ENCODE measurements at regions not wholly inside any gene's neighbourhood (a gene's known extent, or its start where the extent isn't known, plus 50 kb on each side); places are given as distances from the start of the nearest gene placed in this dataset.

- TF ChIP-seq, protein P1, sequence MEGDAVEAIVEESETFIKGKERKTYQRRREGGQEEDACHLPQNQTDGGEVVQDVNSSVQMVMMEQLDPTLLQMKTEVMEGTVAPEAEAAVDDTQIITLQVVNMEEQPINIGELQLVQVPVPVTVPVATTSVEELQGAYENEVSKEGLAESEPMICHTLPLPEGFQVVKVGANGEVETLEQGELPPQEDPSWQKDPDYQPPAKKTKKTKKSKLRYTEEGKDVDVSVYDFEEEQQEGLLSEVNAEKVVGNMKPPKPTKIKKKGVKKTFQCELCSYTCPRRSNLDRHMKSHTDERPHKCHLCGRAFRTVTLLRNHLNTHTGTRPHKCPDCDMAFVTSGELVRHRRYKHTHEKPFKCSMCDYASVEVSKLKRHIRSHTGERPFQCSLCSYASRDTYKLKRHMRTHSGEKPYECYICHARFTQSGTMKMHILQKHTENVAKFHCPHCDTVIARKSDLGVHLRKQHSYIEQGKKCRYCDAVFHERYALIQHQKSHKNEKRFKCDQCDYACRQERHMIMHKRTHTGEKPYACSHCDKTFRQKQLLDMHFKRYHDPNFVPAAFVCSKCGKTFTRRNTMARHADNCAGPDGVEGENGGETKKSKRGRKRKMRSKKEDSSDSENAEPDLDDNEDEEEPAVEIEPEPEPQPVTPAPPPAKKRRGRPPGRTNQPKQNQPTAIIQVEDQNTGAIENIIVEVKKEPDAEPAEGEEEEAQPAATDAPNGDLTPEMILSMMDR (optimal IDR thresholded peaks at IDR 0.05 in 1 of 3, IDR thresholded peaks at IDR 0.05 in 1 of 3, conservative IDR thresholded peaks at IDR 0.05 in 1 of 3; ENCODE audit: extremely low read depth in 1 of 3, insufficient read depth in 2 of 3, low read length in 3 of 3) = no peak
- no peak for TF ChIP-seq EZH2 (IDR thresholded peaks at IDR 0.05; ENCODE audit: low read length)
Observed at GRCh38 chr15:95894407-95894956, 436.0 kb upstream of the NR2F2 start.

Measured in keratinocyte (primary cell).